ENCODE measurements at regions not wholly inside any gene's neighbourhood (a gene's known extent, or its start where the extent isn't known, plus 50 kb on each side); places are given as distances from the start of the nearest gene placed in this dataset.

DNA sequence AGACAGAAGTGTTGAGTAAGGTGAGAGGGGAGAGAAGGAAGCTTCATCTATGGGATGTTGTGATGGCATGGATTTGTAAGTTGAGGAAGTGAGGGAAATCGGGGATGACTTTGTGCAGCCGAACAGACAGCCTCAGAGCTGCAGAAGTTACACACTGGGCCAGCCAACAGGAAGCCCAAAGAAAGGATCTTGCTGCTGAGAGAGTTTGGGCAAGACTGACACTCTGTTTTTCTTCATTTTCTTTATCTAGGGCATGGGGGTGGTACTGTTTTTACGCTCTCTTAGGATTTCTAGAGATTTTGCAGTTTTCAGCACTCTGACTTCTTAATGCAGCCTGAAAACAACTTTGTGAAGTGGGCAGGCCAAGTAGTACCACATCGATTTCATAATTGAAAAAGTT, 509.9 kb upstream of the TENM4 start:
- TF ChIP-seq, protein P1, sequence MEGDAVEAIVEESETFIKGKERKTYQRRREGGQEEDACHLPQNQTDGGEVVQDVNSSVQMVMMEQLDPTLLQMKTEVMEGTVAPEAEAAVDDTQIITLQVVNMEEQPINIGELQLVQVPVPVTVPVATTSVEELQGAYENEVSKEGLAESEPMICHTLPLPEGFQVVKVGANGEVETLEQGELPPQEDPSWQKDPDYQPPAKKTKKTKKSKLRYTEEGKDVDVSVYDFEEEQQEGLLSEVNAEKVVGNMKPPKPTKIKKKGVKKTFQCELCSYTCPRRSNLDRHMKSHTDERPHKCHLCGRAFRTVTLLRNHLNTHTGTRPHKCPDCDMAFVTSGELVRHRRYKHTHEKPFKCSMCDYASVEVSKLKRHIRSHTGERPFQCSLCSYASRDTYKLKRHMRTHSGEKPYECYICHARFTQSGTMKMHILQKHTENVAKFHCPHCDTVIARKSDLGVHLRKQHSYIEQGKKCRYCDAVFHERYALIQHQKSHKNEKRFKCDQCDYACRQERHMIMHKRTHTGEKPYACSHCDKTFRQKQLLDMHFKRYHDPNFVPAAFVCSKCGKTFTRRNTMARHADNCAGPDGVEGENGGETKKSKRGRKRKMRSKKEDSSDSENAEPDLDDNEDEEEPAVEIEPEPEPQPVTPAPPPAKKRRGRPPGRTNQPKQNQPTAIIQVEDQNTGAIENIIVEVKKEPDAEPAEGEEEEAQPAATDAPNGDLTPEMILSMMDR (IDR thresholded peaks at IDR 0.05): no peak
- no peak for TF ChIP-seq POLR2A (IDR thresholded peaks at IDR 0.05)
